Panc1 (cell line): ENCODE measurements at regions not wholly inside any gene's neighbourhood (a gene's known extent, or its start where the extent isn't known, plus 50 kb on each side); places are given as distances from the start of the nearest gene placed in this dataset.

Experiments
- ATAC-seq: fragments of 200-7000 bp; cut with Tn5 transposase; 2 replicates; pipeline ENCODE4 v1.9.1; 2020; ENCODE audit warnings: mild to moderate bottlenecking, moderate library complexity
- BruUV-seq: library from RNA; stranded (reverse); fragments of 400-500 nt; replicated peaks from 2 replicates; lab custom pipeline; 2021; lab: Mats Ljungman, UMichigan
- CTCF ChIA-PET: fragments of 300-600 bp; sonication (Branson Sonifier 250); formaldehyde crosslinking; loops from one replicate; lab custom pipeline; 2022; ENCODE audit warnings: antibody characterized with exemption; lab: Charles Lee
- POLR2A ChIA-PET: fragments of 300-600 bp; sonication (Branson Sonifier 250); formaldehyde crosslinking; loops from one replicate; lab custom pipeline; 2022; ENCODE audit warnings: antibody characterized with exemption; lab: Charles Lee
- DNase-seq: peaks from one replicate; pipeline ENCODE4 v3.0.0-alpha.2; 2010; ENCODE audit warnings: low read depth, low spot score
- H3K27ac ChIP-seq: 2 replicates; pipeline ENCODE4 v1.5.1; 2011; ENCODE audit warnings: mild to moderate bottlenecking, low read length, inconsistent platforms
- H3K27me3 ChIP-seq: fragments of 200-500 bp; sonication (Bioruptor generic); 2 replicates; pipeline ENCODE4 v1.6.0; 2014; ENCODE audit warnings: low read length, inconsistent platforms; ENCODE audit not compliant: control insufficient read depth, insufficient read depth
- H3K36me3 ChIP-seq: fragments of 200-500 bp; sonication (Bioruptor generic); 2 replicates; pipeline ENCODE4 v1.5.1; 2014; ENCODE audit warnings: inconsistent platforms, mild to moderate bottlenecking, low read length, moderate library complexity; ENCODE audit not compliant: control insufficient read depth, insufficient read depth
- H3K4me1 ChIP-seq: 2 replicates; pipeline ENCODE4 v1.5.1; 2011; ENCODE audit warnings: inconsistent platforms, mild to moderate bottlenecking, low read length, moderate library complexity; ENCODE audit not compliant: control insufficient read depth, insufficient read depth
- H3K4me3 ChIP-seq, 2 experiments: 2 replicates each; pipeline ENCODE4 v1.5.1; 2011 to 2012; ENCODE audit warnings: low read depth in 2 of 2, low read length in 2 of 2, mild to moderate bottlenecking in 2 of 2, inconsistent platforms in 1 of 2, moderate library complexity in 1 of 2
- H3K9me3 ChIP-seq: fragments of 200-500 bp; sonication (Bioruptor generic); 2 replicates; pipeline ENCODE4 v1.5.1; 2014; ENCODE audit warnings: low read depth, mild to moderate bottlenecking, inconsistent platforms, low read length, moderate library complexity; ENCODE audit not compliant: control insufficient read depth, insufficient read depth
- CTCF ChIP-seq: fragments of 450-650 bp; IDR thresholded peaks from 2 replicates; pipeline ENCODE4 v1.5.1; 2017; ENCODE audit warnings: mild to moderate bottlenecking
- POLR2AphosphoS5 ChIP-seq: IDR thresholded peaks from 2 replicates; pipeline ENCODE4 v1.6.1; 2012; ENCODE audit warnings: mild to moderate bottlenecking, low read depth, low read length, moderate library complexity
- REST ChIP-seq, 2 experiments: IDR thresholded peaks; 2 replicates each; pipeline ENCODE4 v1.6.1; 2011 to 2012; ENCODE audit warnings: low read depth in 2 of 2, control low read depth in 1 of 2, low read length in 1 of 2, mild to moderate bottlenecking in 1 of 2, moderate library complexity in 1 of 2; ENCODE audit not compliant: insufficient read depth in 1 of 2
- SIN3A ChIP-seq: IDR thresholded peaks from 2 replicates; pipeline ENCODE4 v1.6.1; 2012; ENCODE audit warnings: low read depth, mild to moderate bottlenecking, low read length, moderate library complexity, borderline replicate concordance; ENCODE audit not compliant: insufficient read depth
- TCF7L2 ChIP-seq: IDR thresholded peaks from 2 replicates; pipeline ENCODE4 v1.6.1; 2011; ENCODE audit warnings: mild to moderate bottlenecking, low read depth, low read length, inconsistent platforms
- in situ Hi-C: cut with HindIII; loops from 2 replicates; pipeline ENCODE4 v1.10.0; 2016; ENCODE audit warnings: low sequenced_read_pairs, low pct_unique_long_range_greater_than_20kb
- intact Hi-C: fragments of 100-400 bp; cut with micrococcal nuclease; formaldehyde crosslinking; loops from one replicate; pipeline ENCODE4 v1.10.0; 2022; ENCODE audit not compliant: unreplicated experiment

GRCh38 chr7:115496006-115496405 lies 534.6 kb downstream of the TFEC start:
- ChIA-PET POLR2A (no interaction called here), CTCF (no interaction called here)
- Histone ChIP-seq H3K27me3 (no peaks in the 10 kb centered on the region), H3K27ac (no peak overlapping the region), H3K4me1 (no peaks in the 10 kb centered on the region), H3K4me3 (no peak overlapping the region), H3K36me3 (no peaks in the 10 kb centered on the region; the same call in 1 of the 2 replicates), H3K9me3 (no peaks in the 10 kb centered on the region)
- no peak for DNase-seq
- intact Hi-C loops, result no loop called here
- BruUV-seq, result no TSS peak
- in situ Hi-C loops, result no loop called here
- no peak for ATAC-seq
- TF ChIP-seq TCF7L2 (no peak), REST (IDR thresholded peaks at IDR 0.05; ENCODE audit: insufficient read depth in 1 of 2, low read depth in 2 of 2, low read length in 1 of 2) (no peak), CTCF (no peak), SIN3A (no peak), POLR2AphosphoS5 (no peak)

GRCh38 chr7:115494529-115495147 lies 535.9 kb downstream of the TFEC start:
- intact Hi-C loops (no loop called here), in situ Hi-C loops (no loop called here)
- TF ChIP-seq SIN3A (no peak), POLR2AphosphoS5 (no peak), TCF7L2 (no peak), REST (IDR thresholded peaks at IDR 0.05; ENCODE audit: insufficient read depth in 1 of 2, low read depth in 2 of 2, low read length in 1 of 2) (no peak), CTCF (no peak)
- no peaks in the 10 kb centered on the region for H3K9me3 ChIP-seq
- H3K27ac ChIP-seq, result no peak overlapping the region
- H3K36me3 ChIP-seq, result no peaks in the 10 kb centered on the region; the same call in 1 of the 2 replicates
- no peaks in the 10 kb centered on the region for H3K27me3 ChIP-seq
- no peak overlapping the region for H3K4me3 ChIP-seq
- DNase-seq, result no peak
- ChIA-PET POLR2A (no interaction called here), CTCF (no interaction called here)
- ATAC-seq, result no peak
- no TSS peak for BruUV-seq
- H3K4me1 ChIP-seq, result no peaks in the 10 kb centered on the region
